ENCODE measurements at regions not wholly inside any gene's neighbourhood (a gene's known extent, or its start where the extent isn't known, plus 50 kb on each side); places are given as distances from the start of the nearest gene placed in this dataset.

DNA sequence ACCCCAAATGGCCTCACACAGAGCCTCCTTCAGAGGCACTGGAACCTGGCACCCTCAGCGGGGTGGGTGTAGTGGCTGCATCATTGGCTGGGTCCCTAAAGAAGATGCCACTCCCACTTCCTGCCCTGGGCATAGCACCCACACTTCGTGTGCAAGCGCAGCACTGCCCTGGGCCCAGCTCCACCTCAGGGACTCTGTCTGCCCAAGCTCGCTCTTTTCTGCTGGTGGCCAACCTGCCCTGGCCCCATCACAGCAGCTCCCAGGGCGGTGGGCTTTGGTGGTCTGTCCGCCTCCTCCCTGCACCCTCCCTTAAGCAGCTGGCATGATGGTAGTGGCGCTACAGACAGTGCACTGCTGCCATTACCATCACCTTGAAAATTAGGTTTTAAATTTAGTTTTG, 829.3 kb upstream of the BRINP3 start:
- TF ChIP-seq ZNF274 (IDR thresholded peaks at IDR 0.05; ENCODE audit: low read depth, low read length) (no peak), YY1 (IDR thresholded peaks at IDR 0.05; ENCODE audit: insufficient read depth, insufficient read length) (no peak), SUZ12 (IDR thresholded peaks at IDR 0.05; ENCODE audit: extremely low read depth, insufficient read depth, insufficient read length) (no peak)

All from NT2/D1 (cell line).